Loucy (cell line): ENCODE measurements at regions not wholly inside any gene's neighbourhood (a gene's known extent, or its start where the extent isn't known, plus 50 kb on each side); places are given as distances from the start of the nearest gene placed in this dataset.

ENCODE experiments used
- EZH2phosphoT487 ChIP-seq: fragments of 200-600 bp; IDR thresholded peaks from 2 replicates; pipeline ENCODE4 v1.6.1; 2018; ENCODE audit warnings: antibody characterized with exemption, mild to moderate bottlenecking, moderate library complexity, borderline replicate concordance
- TF ChIP-seq, protein P1 (sequence below): fragments of 200-600 bp; sonication (generic); conservative IDR thresholded peaks from 2 replicates; pipeline ENCODE4 v1.5.1; 2014; ENCODE audit warnings: mild to moderate bottlenecking, antibody characterized with exemption, low read length

DNA sequence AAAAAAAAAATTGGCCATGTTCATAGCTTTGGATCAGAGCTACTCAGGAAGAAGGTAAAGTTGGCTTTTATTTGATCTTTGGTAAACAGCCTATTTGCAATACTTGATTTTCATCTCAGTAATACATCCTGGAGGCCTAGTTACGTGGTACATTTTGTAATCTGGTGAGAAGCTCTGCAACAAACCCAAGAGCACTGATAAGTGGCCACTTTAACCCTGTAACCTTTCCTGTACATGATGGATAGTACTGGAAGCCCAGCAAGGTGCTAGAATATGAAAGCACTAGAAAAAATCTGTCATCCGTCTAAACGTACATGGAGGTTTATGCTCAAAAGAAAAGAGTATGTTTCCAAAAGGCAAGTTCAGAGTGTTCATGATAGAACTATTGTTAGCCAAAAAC, 88.3 kb upstream of the BMP2K start:
- TF ChIP-seq, protein P1, sequence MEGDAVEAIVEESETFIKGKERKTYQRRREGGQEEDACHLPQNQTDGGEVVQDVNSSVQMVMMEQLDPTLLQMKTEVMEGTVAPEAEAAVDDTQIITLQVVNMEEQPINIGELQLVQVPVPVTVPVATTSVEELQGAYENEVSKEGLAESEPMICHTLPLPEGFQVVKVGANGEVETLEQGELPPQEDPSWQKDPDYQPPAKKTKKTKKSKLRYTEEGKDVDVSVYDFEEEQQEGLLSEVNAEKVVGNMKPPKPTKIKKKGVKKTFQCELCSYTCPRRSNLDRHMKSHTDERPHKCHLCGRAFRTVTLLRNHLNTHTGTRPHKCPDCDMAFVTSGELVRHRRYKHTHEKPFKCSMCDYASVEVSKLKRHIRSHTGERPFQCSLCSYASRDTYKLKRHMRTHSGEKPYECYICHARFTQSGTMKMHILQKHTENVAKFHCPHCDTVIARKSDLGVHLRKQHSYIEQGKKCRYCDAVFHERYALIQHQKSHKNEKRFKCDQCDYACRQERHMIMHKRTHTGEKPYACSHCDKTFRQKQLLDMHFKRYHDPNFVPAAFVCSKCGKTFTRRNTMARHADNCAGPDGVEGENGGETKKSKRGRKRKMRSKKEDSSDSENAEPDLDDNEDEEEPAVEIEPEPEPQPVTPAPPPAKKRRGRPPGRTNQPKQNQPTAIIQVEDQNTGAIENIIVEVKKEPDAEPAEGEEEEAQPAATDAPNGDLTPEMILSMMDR = no peak
- no peak for TF ChIP-seq EZH2phosphoT487
